GM18520 (cell line): ENCODE measurements at regions not wholly inside any gene's neighbourhood (a gene's known extent, or its start where the extent isn't known, plus 50 kb on each side); places are given as distances from the start of the nearest gene placed in this dataset.

ENCODE experiments used
- ATAC-seq: cut with Tn5 transposase; IDR thresholded peaks from one replicate; pipeline ENCODE4 v1.9.1; 2021; ENCODE audit not compliant: unreplicated experiment

GRCh38 chr3:59161048-59161447, 111.2 kb upstream of the CFAP20DC start:
- ATAC-seq, result no peak

- ATAC-seq, result no peak
These were observed 110.4 kb upstream of the CFAP20DC start for GRCh38 chr3:59160133-59160746.

GRCh38 chr3:59153648-59154047, 103.8 kb upstream of the CFAP20DC start:
- ATAC-seq, result no peak

- no peak for ATAC-seq
These were observed 103.1 kb upstream of the CFAP20DC start for GRCh38 chr3:59152943-59153342.

GRCh38 chr3:59150039-59150438, 100.2 kb upstream of the CFAP20DC start:
- no peak for ATAC-seq

GRCh38 chr3:59149166-59149565, 99.3 kb upstream of the CFAP20DC start:
- no peak for ATAC-seq

GRCh38 chr3:59143447-59143846, 93.6 kb upstream of the CFAP20DC start:
- ATAC-seq, result no peak

- ATAC-seq, result no peak
These were observed 92.7 kb upstream of the CFAP20DC start for GRCh38 chr3:59142556-59142955.

- no peak for ATAC-seq
These were observed 89.1 kb upstream of the CFAP20DC start for GRCh38 chr3:59138966-59139365.

- no peak for ATAC-seq
These were observed 87.6 kb upstream of the CFAP20DC start for GRCh38 chr3:59137415-59137814.

- ATAC-seq, result no peak
These were observed 86.3 kb upstream of the CFAP20DC start for GRCh38 chr3:59136081-59136480.

- ATAC-seq, result no peak
These were observed 85.3 kb upstream of the CFAP20DC start for GRCh38 chr3:59135096-59135495.

GRCh38 chr3:59133311-59133710, 83.5 kb upstream of the CFAP20DC start:
- ATAC-seq, result no peak

- no peak for ATAC-seq
These were observed 81.4 kb upstream of the CFAP20DC start for GRCh38 chr3:59131016-59131766.

- no peak for ATAC-seq
These were observed 78.9 kb upstream of the CFAP20DC start for GRCh38 chr3:59128685-59129084.

- ATAC-seq, result no peak
These were observed 77.2 kb upstream of the CFAP20DC start for GRCh38 chr3:59127071-59127470.

GRCh38 chr3:59126446-59126845, 76.6 kb upstream of the CFAP20DC start:
- ATAC-seq, result no peak

- ATAC-seq, result no peak
These were observed 71.7 kb upstream of the CFAP20DC start for GRCh38 chr3:59121346-59122144.

GRCh38 chr3:59118928-59119327, 69.1 kb upstream of the CFAP20DC start:
- no peak for ATAC-seq

GRCh38 chr3:59117396-59117795, 67.6 kb upstream of the CFAP20DC start:
- no peak for ATAC-seq

GRCh38 chr3:59116233-59116537, 66.4 kb upstream of the CFAP20DC start:
- ATAC-seq, result no peak
